ENCODE measurements at regions not wholly inside any gene's neighbourhood (a gene's known extent, or its start where the extent isn't known, plus 50 kb on each side); places are given as distances from the start of the nearest gene placed in this dataset.

GRCh38 chr7:96508371-96508770, 186.5 kb upstream of the SLC25A13 start (continued):
- 0 out of 2 replicates have a peak, but pooled peaks have one; percentile 10 for TF ChIP-seq BACH2 (CRISPR knock-in tag; IDR thresholded peaks at IDR 0.05; ENCODE audit: borderline replicate concordance)
- peak; percentile 73 for TF ChIP-seq ZNF565 (CRISPR knock-in tag; conservative IDR thresholded peaks at IDR 0.05; ENCODE audit: low read depth)
- peak; percentile 70; the same call in 1 of the 2 replicates for TF ChIP-seq ARNTL (CRISPR knock-in tag; IDR thresholded peaks at IDR 0.05; ENCODE audit: borderline replicate concordance, low read depth)

GRCh38 chr7:96503597-96503996, 181.7 kb upstream of the SLC25A13 start:
- no peak for ATAC-seq

GRCh38 chr7:96501318-96501717, 179.4 kb upstream of the SLC25A13 start:
- ATAC-seq = no peak
- TF ChIP-seq ARNTL (CRISPR knock-in tag; IDR thresholded peaks at IDR 0.05; ENCODE audit: borderline replicate concordance, low read depth) (no peak), CSDC2 (CRISPR knock-in tag; IDR thresholded peaks at IDR 0.05) (no peak), CSRNP3 (CRISPR knock-in tag; IDR thresholded peaks at IDR 0.05) (no peak), CREB5 (CRISPR knock-in tag; IDR thresholded peaks at IDR 0.05; ENCODE audit: low read depth) (no peak), SNAI2 (CRISPR knock-in tag; IDR thresholded peaks at IDR 0.05) (no peak), ZFP3 (CRISPR knock-in tag; IDR thresholded peaks at IDR 0.05) (no peak), POU6F1 (CRISPR knock-in tag; IDR thresholded peaks at IDR 0.05; ENCODE audit: borderline replicate concordance, low read depth) (no peak), ZNF70 (CRISPR knock-in tag; IDR thresholded peaks at IDR 0.05) (no peak), OSR1 (CRISPR knock-in tag; IDR thresholded peaks at IDR 0.05) (no peak)

More at GRCh38 chr7:96503597-96503996, 181.7 kb upstream of the SLC25A13 start:
- TF ChIP-seq ZFP3 (CRISPR knock-in tag; IDR thresholded peaks at IDR 0.05) (no peak), TSHZ2 (CRISPR knock-in tag; IDR thresholded peaks at IDR 0.05) (no peak), ESRRG (CRISPR knock-in tag; IDR thresholded peaks at IDR 0.05) (no peak), ZFP30 (CRISPR knock-in tag; IDR thresholded peaks at IDR 0.05) (no peak), CSDC2 (CRISPR knock-in tag; IDR thresholded peaks at IDR 0.05) (no peak), SNAI2 (CRISPR knock-in tag; IDR thresholded peaks at IDR 0.05) (no peak), ZNF70 (CRISPR knock-in tag; IDR thresholded peaks at IDR 0.05) (no peak), GLIS3 (CRISPR knock-in tag; IDR thresholded peaks at IDR 0.05) (no peak), ZNF8 (CRISPR knock-in tag; IDR thresholded peaks at IDR 0.05) (no peak), PATZ1 (CRISPR knock-in tag; IDR thresholded peaks at IDR 0.05; ENCODE audit: borderline replicate concordance) (no peak), BACH2 (CRISPR knock-in tag; IDR thresholded peaks at IDR 0.05; ENCODE audit: borderline replicate concordance) (no peak), CREB5 (CRISPR knock-in tag; IDR thresholded peaks at IDR 0.05; ENCODE audit: low read depth) (no peak), RARB (CRISPR knock-in tag; IDR thresholded peaks at IDR 0.05) (no peak), TOX (CRISPR knock-in tag; IDR thresholded peaks at IDR 0.05; ENCODE audit: borderline replicate concordance) (no peak), TCF4 (CRISPR knock-in tag; IDR thresholded peaks at IDR 0.05; ENCODE audit: borderline replicate concordance) (no peak)
